HepG2 (cell line): ENCODE measurements at regions not wholly inside any gene's neighbourhood (a gene's known extent, or its start where the extent isn't known, plus 50 kb on each side); places are given as distances from the start of the nearest gene placed in this dataset.

Source experiments
- ATAC-seq: fragments of 200-7000 bp; cut with Tn5 transposase; 3 replicates; pipeline ENCODE4 v1.9.1; 2020; ENCODE audit warnings: mild to moderate bottlenecking, moderate library complexity
- BruUV-seq: library from RNA; stranded (reverse); fragments of 400-500 nt; replicated peaks from 2 replicates; lab custom pipeline; 2021; lab: Mats Ljungman, UMichigan
- CTCF ChIA-PET: fragments of 300-600 bp; formaldehyde crosslinking; extraction: SDS; loops from one replicate; lab custom pipeline; 2021; ENCODE audit warnings: low total read pairs, inconsistent platforms, low intra/inter-chr PET ratio; lab: Yijun Ruan, JAX
- POLR2A ChIA-PET: fragments of 350-600 bp; sonication (Branson Sonifier 250); formaldehyde crosslinking; loops from one replicate; lab custom pipeline; 2020; ENCODE audit warnings: antibody characterized with exemption, inconsistent platforms; lab: Yijun Ruan, JAX
- DNase-seq: peaks from one replicate; pipeline ENCODE4 v3.0.0-alpha.2; 2015; ENCODE audit warnings: low spot score
- FAIRE-seq: peaks from 3 replicates; lab custom pipeline; 2011; peaks lifted over from hg19 to GRCh38; lab: Jason Lieb, UNC
- H2AFZ ChIP-seq: one replicate; pipeline ENCODE4 v1.6.1; 2011; ENCODE audit warnings: low read length, inconsistent platforms
- H3K27ac ChIP-seq: fragments of 300-600 bp; 3 replicates; pipeline ENCODE4 v1.8.0; 2011; ENCODE audit warnings: mixed run types, mild to moderate bottlenecking, mixed read lengths, low read length, inconsistent platforms; ENCODE audit not compliant: insufficient read depth; ENCODE audit errors: extremely low read length
- H3K27me3 ChIP-seq, 2 experiments: fragments of 200-600 bp in 1 of 2; 2 replicates in 1 of 2; 3 replicates in 1 of 2; pipeline versions ENCODE4 v1.6.0 to v1.8.0; 2011; ENCODE audit warnings: low read length in 2 of 2, mild to moderate bottlenecking in 2 of 2, moderate library complexity in 2 of 2, inconsistent platforms in 1 of 2; ENCODE audit not compliant: insufficient read depth in 2 of 2, control insufficient read depth in 1 of 2
- H3K36me3 ChIP-seq, 2 experiments: fragments of 200-600 bp in 1 of 2; replicated peaks in 1 of 2; 2 replicates in 1 of 2; 3 replicates in 1 of 2; pipeline versions ENCODE4 v1.5.1 to v1.8.0; 2011; ENCODE audit warnings: low read length in 2 of 2, inconsistent platforms in 1 of 2; ENCODE audit not compliant: insufficient read depth in 2 of 2, control insufficient read depth in 1 of 2
- H3K4me1 ChIP-seq: 2 replicates; pipeline ENCODE4 v1.5.1; 2012; ENCODE audit warnings: low read length, inconsistent platforms; ENCODE audit not compliant: insufficient read depth
- H3K4me2 ChIP-seq: 2 replicates; pipeline ENCODE4 v1.6.0; 2011; ENCODE audit warnings: low read depth, low read length, inconsistent platforms
- H3K4me3 ChIP-seq, 3 experiments: fragments of 200-600 bp in 1 of 3; sonication (generic), shearing (Covaris generic) in 1 of 3; replicated peaks in 1 of 3; 2 replicates each; pipeline ENCODE4 v1.5.1; 2011 to 2016; ENCODE audit warnings: low read length in 3 of 3, inconsistent platforms in 2 of 3, low read depth in 2 of 3, mild to moderate bottlenecking in 2 of 3, control low read depth in 1 of 3, mixed read lengths in 1 of 3; ENCODE audit not compliant: insufficient read depth in 1 of 3
- H3K79me2 ChIP-seq: one replicate; pipeline ENCODE4 v1.6.1; 2011; ENCODE audit warnings: low read length, inconsistent platforms; ENCODE audit not compliant: insufficient read depth
- H3K9ac ChIP-seq: 2 replicates; pipeline ENCODE4 v1.6.0; 2011; ENCODE audit warnings: mild to moderate bottlenecking, low read depth, low read length, inconsistent platforms; ENCODE audit not compliant: insufficient read depth
- H3K9me3 ChIP-seq: 2 replicates; pipeline ENCODE4 v1.5.1; 2012; ENCODE audit warnings: mild to moderate bottlenecking, low read length
- H4K20me1 ChIP-seq: 2 replicates; pipeline ENCODE4 v1.6.0; 2011; ENCODE audit warnings: inconsistent platforms, mild to moderate bottlenecking, low read length, moderate library complexity; ENCODE audit not compliant: insufficient read depth
- CHD4 ChIP-seq: fragments of 200-600 bp; sonication (generic); IDR thresholded peaks from 2 replicates; pipeline ENCODE4 v1.7.0; 2017; ENCODE audit warnings: mild to moderate bottlenecking, low read length, borderline replicate concordance
- DMAP1 ChIP-seq: IDR thresholded peaks from 2 replicates; pipeline ENCODE4 v1.6.1; 2016
- MAF1 ChIP-seq: sonication (generic); formaldehyde crosslinking; IDR thresholded peaks from 2 replicates; pipeline ENCODE4 v1.5.0; 2020; ENCODE audit warnings: missing genetic modification reagents, borderline replicate concordance
- NCOA5 ChIP-seq: sonication (generic); formaldehyde crosslinking; IDR thresholded peaks from 2 replicates; pipeline ENCODE4 v1.4.0; 2020; ENCODE audit warnings: missing genetic modification reagents
- NCOR1 ChIP-seq: fragments of 200-600 bp; sonication (generic); IDR thresholded peaks from 2 replicates; pipeline ENCODE4 v1.7.0; 2017; ENCODE audit warnings: antibody characterized with exemption, low read length, borderline replicate concordance
- NONO ChIP-seq, 2 experiments: fragments of 450-650 bp in 1 of 2; sonication (generic) in 1 of 2; formaldehyde crosslinking in 1 of 2; IDR thresholded peaks in 1 of 2; conservative IDR thresholded peaks in 1 of 2; 2 replicates each; pipeline versions ENCODE4 v1.6.1 to v1.8.0; 2017 to 2022; ENCODE audit warnings: mild to moderate bottlenecking in 1 of 2, missing genetic modification reagents in 1 of 2, moderate library complexity in 1 of 2
- ZNF33B ChIP-seq: sonication (generic); formaldehyde crosslinking; IDR thresholded peaks from 2 replicates; pipeline ENCODE4 v1.5.1; 2020; ENCODE audit warnings: mild to moderate bottlenecking, missing genetic modification reagents
- ZNF589 ChIP-seq: sonication (generic); formaldehyde crosslinking; conservative IDR thresholded peaks from 2 replicates; pipeline ENCODE4 v1.8.0; 2022; ENCODE audit warnings: mild to moderate bottlenecking, moderate library complexity, missing genetic modification reagents
- ZNF616 ChIP-seq: sonication (generic); formaldehyde crosslinking; IDR thresholded peaks from 2 replicates; pipeline ENCODE4 v1.5.0; 2020; ENCODE audit warnings: low read depth, mild to moderate bottlenecking, missing genetic modification reagents
- WGBS: methylation state at CpG from one replicate; pipeline ENCODE4 v1.1.6; 2017; ENCODE audit warnings: low lambda C conversion rate; 5-methylcytosine and 5-hydroxymethylcytosine counted together
- in situ Hi-C: cut with HindIII; loops from 2 replicates; pipeline ENCODE4 v1.10.0; 2017; ENCODE audit warnings: low pct_unique_long_range_greater_than_20kb; ENCODE audit not compliant: extremely low pct_ligation_motif_present
- intact Hi-C: fragments of 100-400 bp; cut with micrococcal nuclease; formaldehyde crosslinking; loops from one replicate; pipeline ENCODE4 v1.10.0; 2022; ENCODE audit not compliant: unreplicated experiment
- TF ChIP-seq, protein P1 (sequence below): sonication (generic); formaldehyde crosslinking; conservative IDR thresholded peaks from 2 replicates; pipeline ENCODE4 v1.8.0; 2022; ENCODE audit warnings: mild to moderate bottlenecking, moderate library complexity, missing genetic modification reagents
- TF ChIP-seq, protein P2 (sequence below), 2 experiments: sonication (generic) in 1 of 2; formaldehyde crosslinking in 1 of 2; IDR thresholded peaks; 2 replicates each; pipeline versions ENCODE4 v1.4.0 to v1.6.1; 2016 to 2020; ENCODE audit warnings: borderline replicate concordance in 1 of 2, low read depth in 1 of 2, mild to moderate bottlenecking in 1 of 2, missing genetic modification reagents in 1 of 2
- TF ChIP-seq, protein P3 (sequence below): sonication (generic); formaldehyde crosslinking; IDR thresholded peaks from 2 replicates; pipeline ENCODE4 v1.8.1; 2023; ENCODE audit warnings: mild to moderate bottlenecking, moderate library complexity, missing genetic modification reagents

DNA sequence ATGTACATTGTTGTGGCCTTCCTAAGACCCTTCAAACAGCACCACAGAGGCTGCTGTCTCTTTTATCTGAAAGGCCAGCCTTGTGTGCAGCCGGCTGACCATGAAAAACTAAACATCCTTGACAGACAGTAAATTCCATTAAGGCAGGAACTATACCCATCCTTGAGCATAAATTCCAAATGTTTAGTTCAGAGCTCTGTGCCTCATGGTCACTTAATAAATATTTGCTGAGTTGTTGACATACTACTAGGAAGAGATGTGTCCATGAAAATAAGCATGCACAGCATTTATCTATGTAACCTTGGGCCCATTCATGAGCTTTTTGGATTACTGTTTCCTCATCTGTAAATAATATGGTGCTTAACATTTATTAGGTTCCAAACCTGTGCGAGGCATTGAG, 424.8 kb downstream of the HRH4 start:
- Histone ChIP-seq H3K36me3 (no peaks in the 10 kb centered on the region), H3K9me3 (no peaks in the 10 kb centered on the region), H3K4me3 (no peak overlapping the region), H3K4me2 (no peak overlapping the region), H3K9ac (no peak overlapping the region), H3K27me3 (no peaks in the 10 kb centered on the region), H3K4me1 (no peaks in the 10 kb centered on the region), H3K79me2 (no peaks in the 10 kb centered on the region), H2AFZ (no peak overlapping the region), H3K27ac (no peak overlapping the region), H4K20me1 (no peaks in the 10 kb centered on the region)
- no peak for FAIRE-seq
- POLR2A ChIA-PET, result no interaction called here
- in situ Hi-C loops (loop anchor here (25.0 kb wide), 2 partner anchors 102 to 952 kb away; no protein-coding TSS in a partner anchor), intact Hi-C loops (no loop called here)
- WGBS, result 10% methylated on average over 1 of the region's 2 CpGs
- no peak for DNase-seq
- no peak for ATAC-seq
- no TSS peak for BruUV-seq
- no peak for TF ChIP-seq NCOA5 (CRISPR knock-in tag)
- TF ChIP-seq CHD4, result no peak
- TF ChIP-seq ZNF616, result no peak
- TF ChIP-seq, protein P1, sequence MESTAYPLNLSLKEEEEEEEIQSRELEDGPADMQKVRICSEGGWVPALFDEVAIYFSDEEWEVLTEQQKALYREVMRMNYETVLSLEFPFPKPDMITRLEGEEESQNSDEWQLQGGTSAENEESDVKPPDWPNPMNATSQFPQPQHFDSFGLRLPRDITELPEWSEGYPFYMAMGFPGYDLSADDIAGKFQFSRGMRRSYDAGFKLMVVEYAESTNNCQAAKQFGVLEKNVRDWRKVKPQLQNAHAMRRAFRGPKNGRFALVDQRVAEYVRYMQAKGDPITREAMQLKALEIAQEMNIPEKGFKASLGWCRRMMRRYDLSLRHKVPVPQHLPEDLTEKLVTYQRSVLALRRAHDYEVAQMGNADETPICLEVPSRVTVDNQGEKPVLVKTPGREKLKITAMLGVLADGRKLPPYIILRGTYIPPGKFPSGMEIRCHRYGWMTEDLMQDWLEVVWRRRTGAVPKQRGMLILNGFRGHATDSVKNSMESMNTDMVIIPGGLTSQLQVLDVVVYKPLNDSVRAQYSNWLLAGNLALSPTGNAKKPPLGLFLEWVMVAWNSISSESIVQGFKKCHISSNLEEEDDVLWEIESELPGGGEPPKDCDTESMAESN (CRISPR knock-in tag), result no peak
- CTCF ChIA-PET, result no interaction called here

DNA sequence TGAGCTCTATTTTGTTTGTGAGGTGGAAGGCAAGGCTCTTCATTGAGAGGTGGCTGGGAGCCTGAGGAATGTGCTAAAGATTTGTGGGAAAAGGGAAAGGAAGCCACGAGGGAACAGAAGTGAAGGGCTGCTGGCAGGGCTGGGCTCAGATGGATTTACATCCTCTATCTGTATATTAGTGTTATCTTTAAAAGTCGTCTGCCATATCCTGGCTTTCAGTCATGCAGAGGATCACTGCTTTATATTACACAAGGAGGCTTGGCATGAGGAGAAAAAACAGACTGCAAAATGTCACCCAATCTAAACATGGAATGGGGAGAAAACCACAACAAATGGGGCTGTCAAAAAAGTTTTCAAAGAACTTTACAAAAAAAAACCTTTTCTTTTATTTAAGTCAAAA, 434.4 kb downstream of the HRH4 start:
- H3K27me3 ChIP-seq, result no peaks in the 10 kb centered on the region
- H3K4me1 ChIP-seq, result no peaks in the 10 kb centered on the region
- H4K20me1 ChIP-seq, result no peaks in the 10 kb centered on the region
- no peak overlapping the region for H2AFZ ChIP-seq
- no peak overlapping the region for H3K4me3 ChIP-seq
- in situ Hi-C loops (loop anchor here (25.0 kb wide), 2 partner anchors 92 to 942 kb away; no protein-coding TSS in a partner anchor), intact Hi-C loops (no loop called here)
- FAIRE-seq, result no peak
- no TSS peak for BruUV-seq
- H3K9me3 ChIP-seq, result no peaks in the 10 kb centered on the region
- no peaks in the 10 kb centered on the region for H3K79me2 ChIP-seq
- no peak overlapping the region for H3K4me2 ChIP-seq
- ChIA-PET CTCF (no interaction called here), POLR2A (no interaction called here)
- H3K9ac ChIP-seq, result no peak overlapping the region
- DNase-seq, result no peak
- WGBS, result 0% methylated on average over 2 of the region's 2 CpGs
- H3K36me3 ChIP-seq, result no peaks in the 10 kb centered on the region
- no peak overlapping the region for H3K27ac ChIP-seq
- no peak for ATAC-seq
- TF ChIP-seq DMAP1 (CRISPR knock-in tag) (no peak), NCOR1 (no peak), MAF1 (CRISPR knock-in tag) (no peak), ZNF589 (no peak), NONO (IDR thresholded peaks at IDR 0.05) (no peak), NONO (CRISPR knock-in tag; conservative IDR thresholded peaks at IDR 0.05) (no peak), ZNF33B (CRISPR knock-in tag) (no peak)
- TF ChIP-seq, protein P2, sequence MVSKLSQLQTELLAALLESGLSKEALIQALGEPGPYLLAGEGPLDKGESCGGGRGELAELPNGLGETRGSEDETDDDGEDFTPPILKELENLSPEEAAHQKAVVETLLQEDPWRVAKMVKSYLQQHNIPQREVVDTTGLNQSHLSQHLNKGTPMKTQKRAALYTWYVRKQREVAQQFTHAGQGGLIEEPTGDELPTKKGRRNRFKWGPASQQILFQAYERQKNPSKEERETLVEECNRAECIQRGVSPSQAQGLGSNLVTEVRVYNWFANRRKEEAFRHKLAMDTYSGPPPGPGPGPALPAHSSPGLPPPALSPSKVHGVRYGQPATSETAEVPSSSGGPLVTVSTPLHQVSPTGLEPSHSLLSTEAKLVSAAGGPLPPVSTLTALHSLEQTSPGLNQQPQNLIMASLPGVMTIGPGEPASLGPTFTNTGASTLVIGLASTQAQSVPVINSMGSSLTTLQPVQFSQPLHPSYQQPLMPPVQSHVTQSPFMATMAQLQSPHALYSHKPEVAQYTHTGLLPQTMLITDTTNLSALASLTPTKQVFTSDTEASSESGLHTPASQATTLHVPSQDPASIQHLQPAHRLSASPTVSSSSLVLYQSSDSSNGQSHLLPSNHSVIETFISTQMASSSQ (IDR thresholded peaks at IDR 0.05; ENCODE audit: low read depth), result no peak
- TF ChIP-seq, protein P2 (CRISPR knock-in tag; IDR thresholded peaks at IDR 0.05; ENCODE audit: borderline replicate concordance), result no peak
- TF ChIP-seq, protein P3, sequence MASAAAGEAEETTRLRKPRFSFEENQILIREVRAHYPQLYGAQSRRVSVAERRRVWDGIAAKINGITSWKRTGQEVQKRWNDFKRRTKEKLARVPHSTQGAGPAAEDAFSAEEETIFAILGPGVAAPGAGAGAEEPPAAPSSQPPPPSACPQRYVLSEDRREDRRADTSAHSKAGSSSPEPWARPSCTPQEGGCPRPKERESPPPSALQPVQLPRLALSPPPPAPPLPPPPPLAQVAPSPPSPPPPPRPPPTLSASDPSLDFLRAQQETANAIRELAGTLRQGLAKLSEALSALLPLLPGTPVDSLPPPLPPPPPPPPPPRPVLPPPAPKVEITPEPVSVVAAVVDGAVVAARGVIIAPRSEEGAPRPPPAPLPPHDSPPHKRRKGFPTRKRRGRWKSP, result no peak
